ENCODE measurements at regions not wholly inside any gene's neighbourhood (a gene's known extent, or its start where the extent isn't known, plus 50 kb on each side); places are given as distances from the start of the nearest gene placed in this dataset.

- H3K4me3 ChIP-seq (ENCODE audit: low read depth, low read length), result no peak overlapping the region
- no peak for DNase-seq (ENCODE audit: low read depth, low spot score)
- ChIA-PET POLR2A (no interaction called here), CTCF (no interaction called here)
- TF ChIP-seq CTCF (IDR thresholded peaks at IDR 0.05; ENCODE audit: insufficient read depth, low read length, missing control alignments), result no peak
Observed at GRCh38 chr13:47349211-47349610, 452.4 kb upstream of the HTR2A start.

- peak overlapping the region; percentile 8; the same call in 1 of the 2 replicates for H3K4me3 ChIP-seq (ENCODE audit: low read depth, low read length)
- POLR2A ChIA-PET, result interaction anchor here (0.5 kb wide), 1 partner anchor 14 kb away, joined by 3 read pairs; no protein-coding TSS in a partner anchor
- CTCF ChIA-PET, result interaction anchor here (1.4 kb wide), 1 partner anchor 9 kb away, joined by 5 read pairs; no protein-coding TSS in a partner anchor
- DNase-seq (ENCODE audit: low read depth, low spot score), result peak; percentile 80
- no peak for TF ChIP-seq CTCF (IDR thresholded peaks at IDR 0.05; ENCODE audit: insufficient read depth, low read length, missing control alignments)
Observed at GRCh38 chr13:47337781-47338507, 441.1 kb upstream of the HTR2A start.

- DNase-seq (ENCODE audit: low read depth, low spot score), result peak; percentile 68
- CTCF ChIA-PET, result no interaction called here
- no peak overlapping the region for H3K4me3 ChIP-seq (ENCODE audit: low read depth, low read length)
- POLR2A ChIA-PET, result no interaction called here
- TF ChIP-seq CTCF (IDR thresholded peaks at IDR 0.05; ENCODE audit: insufficient read depth, low read length, missing control alignments), result no peak
Observed at GRCh38 chr13:47334173-47334572, 437.3 kb upstream of the HTR2A start.

- DNase-seq (ENCODE audit: low read depth, low spot score), result no peak
- ChIA-PET CTCF (no interaction called here), POLR2A (interaction anchor here (0.6 kb wide), 1 partner anchor 10 kb away, joined by 3 read pairs; no protein-coding TSS in a partner anchor)
- H3K4me3 ChIP-seq (ENCODE audit: low read depth, low read length), result no peak overlapping the region
- TF ChIP-seq CTCF (IDR thresholded peaks at IDR 0.05; ENCODE audit: insufficient read depth, low read length, missing control alignments), result no peak
Observed at GRCh38 chr13:47332149-47332548, 435.3 kb upstream of the HTR2A start.

- no peak for DNase-seq (ENCODE audit: low read depth, low spot score)
- TF ChIP-seq CTCF (IDR thresholded peaks at IDR 0.05; ENCODE audit: insufficient read depth, low read length, missing control alignments), result no peak
- POLR2A ChIA-PET, result no interaction called here
- CTCF ChIA-PET, result no interaction called here
- no peak overlapping the region for H3K4me3 ChIP-seq (ENCODE audit: low read depth, low read length)
Observed at GRCh38 chr13:47330031-47330430, 433.2 kb upstream of the HTR2A start.

- POLR2A ChIA-PET, result no interaction called here
- TF ChIP-seq CTCF (IDR thresholded peaks at IDR 0.05; ENCODE audit: insufficient read depth, low read length, missing control alignments), result no peak
- H3K4me3 ChIP-seq (ENCODE audit: low read depth, low read length), result no peak overlapping the region
- no peak for DNase-seq (ENCODE audit: low read depth, low spot score)
- CTCF ChIA-PET, result no interaction called here
Observed at GRCh38 chr13:47327861-47328260, 431.0 kb upstream of the HTR2A start.

All from AG04449 (cell line).